Skin of body (tissue), 1 donor: ENCODE measurements at regions not wholly inside any gene's neighbourhood (a gene's known extent, or its start where the extent isn't known, plus 50 kb on each side); places are given as distances from the start of the nearest gene placed in this dataset.
"Not testable (repeated sequence)": the region's sequence is repeated elsewhere in the genome, so short reads cannot be mapped to it uniquely, and the experiment has no call there.

ENCODE experiments used
- DNase-seq: peaks from one replicate; lab custom pipeline; 2025; lab: John Stamatoyannopoulos, UW

GRCh38 chr9:10835791-10836463 lies 223.1 kb upstream of the PTPRD start:
- DNase-seq, result no peak

GRCh38 chr9:10843151-10843550 lies 230.3 kb upstream of the PTPRD start:
- DNase-seq, result no peak

DNA sequence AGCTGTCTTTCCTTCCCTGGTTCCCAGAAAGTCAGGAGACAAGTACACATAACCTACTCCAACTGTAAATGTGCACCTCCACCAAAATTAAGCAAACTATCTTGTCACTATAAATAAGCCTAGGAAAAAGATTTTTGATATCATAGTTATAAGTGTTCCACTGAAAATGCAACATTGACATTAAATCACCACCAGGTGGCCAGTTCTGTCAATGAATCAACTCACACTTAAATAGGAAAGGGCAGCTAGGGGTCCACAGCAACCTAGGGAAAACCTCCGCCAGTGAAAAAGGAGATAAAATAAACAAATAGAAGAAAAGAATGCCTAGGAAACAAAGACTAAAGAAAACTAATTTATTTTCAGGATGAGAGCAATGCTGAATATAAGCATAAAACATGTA lies 243.0 kb upstream of the PTPRD start:
- no peak for DNase-seq

DNA sequence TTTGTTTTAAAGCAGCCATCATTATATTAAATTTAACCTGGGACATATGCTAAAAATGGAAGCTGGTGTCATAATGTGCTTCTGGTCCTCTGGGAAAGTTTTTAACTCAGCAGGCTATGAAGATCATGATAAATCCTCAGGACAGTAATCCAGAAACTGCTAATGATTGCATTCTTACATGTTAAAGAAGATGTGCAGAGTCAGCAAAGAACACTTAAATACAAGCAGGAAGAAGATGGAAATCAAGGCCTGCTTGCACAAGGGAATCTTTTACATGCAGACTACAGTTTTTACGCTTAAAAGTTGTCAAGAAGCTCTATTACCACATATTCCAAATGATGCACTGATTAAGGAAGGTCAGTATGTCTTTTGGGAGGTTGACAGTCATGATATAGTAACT lies 246.0 kb upstream of the PTPRD start:
- no peak for DNase-seq

DNA sequence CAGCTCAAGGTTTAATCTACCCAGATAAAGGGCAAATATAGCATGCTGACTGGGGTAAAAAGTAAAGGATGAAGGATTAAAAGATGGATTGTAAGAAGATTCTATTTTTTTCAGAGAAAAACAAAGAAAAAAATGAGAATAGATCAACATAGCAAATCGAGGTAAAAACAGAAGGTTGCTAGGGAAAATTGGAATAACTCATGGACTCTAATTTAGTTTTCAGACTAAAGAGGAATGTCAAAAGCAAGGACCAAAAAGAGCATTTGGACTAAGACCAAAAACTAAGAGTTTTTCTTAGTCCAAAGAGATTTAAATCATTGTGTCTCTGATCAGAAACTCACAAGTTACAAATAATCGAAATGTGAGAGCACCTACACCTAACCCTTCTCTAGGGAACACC lies 250.7 kb upstream of the PTPRD start:
- DNase-seq, result no peak

- no peak for DNase-seq
These were observed 254.4 kb upstream of the PTPRD start for GRCh38 chr9:10867194-10867593.

GRCh38 chr9:10869687-10870086 lies 256.9 kb upstream of the PTPRD start:
- DNase-seq, result no peak

DNA sequence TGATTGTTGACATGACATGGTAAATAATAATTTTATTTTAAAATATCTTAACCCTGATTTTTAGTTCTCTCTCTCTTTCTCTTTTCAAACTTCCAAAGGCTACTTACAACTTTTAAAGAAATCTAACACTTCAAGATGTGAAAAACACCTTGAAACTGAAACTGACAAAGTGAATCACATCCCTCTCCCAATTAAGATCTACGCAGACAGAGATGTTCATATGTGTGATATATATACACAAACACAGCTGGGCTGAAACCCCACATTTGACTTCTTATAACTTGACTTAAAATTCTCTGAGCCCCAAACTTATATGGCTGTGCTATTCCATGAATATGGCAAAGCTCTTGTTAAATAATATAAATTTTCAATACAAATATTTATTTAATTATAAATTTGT lies 261.2 kb upstream of the PTPRD start:
- DNase-seq, result no peak

DNA sequence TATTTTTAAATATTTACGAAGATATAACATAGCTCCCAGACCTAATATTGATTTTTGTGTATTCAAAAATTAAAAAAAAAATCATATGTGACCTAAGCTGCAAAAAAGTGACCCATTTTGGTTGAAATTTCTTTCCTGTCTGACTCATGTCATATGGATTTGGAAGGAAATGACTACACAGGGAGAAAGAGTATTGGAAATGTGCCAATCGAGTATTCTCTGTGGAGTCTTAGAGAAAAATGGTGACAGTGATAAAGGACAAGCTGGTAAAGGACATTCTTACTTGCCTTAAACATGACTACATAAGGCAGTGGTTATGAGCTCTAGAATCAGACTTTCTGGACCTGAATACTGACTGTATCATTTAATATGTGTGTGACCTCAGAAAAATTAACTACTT lies 262.9 kb upstream of the PTPRD start:
- DNase-seq, result peak; percentile 3

DNA sequence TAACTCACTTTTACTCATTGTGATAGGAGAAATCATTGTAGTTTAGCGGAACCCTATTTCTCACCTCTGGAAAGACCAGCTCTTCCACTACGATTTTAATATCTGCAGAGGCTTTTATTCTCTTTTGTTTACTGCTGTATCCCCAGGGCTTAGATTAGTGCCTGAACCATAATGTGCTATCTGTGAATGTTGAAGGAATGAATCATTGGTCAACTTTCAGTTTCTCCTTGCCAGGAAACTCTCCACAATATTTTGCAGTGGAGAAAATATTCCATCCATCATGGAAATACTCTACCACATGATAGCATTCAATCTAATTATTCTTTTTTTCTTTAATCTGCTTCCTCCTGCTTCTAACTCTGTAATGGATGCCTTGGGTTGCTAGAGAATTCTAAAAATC lies 263.5 kb upstream of the PTPRD start:
- DNase-seq, result no peak

- DNase-seq, result not testable (repeated sequence)
These were observed 277.5 kb upstream of the PTPRD start for GRCh38 chr9:10890266-10890665.

DNA sequence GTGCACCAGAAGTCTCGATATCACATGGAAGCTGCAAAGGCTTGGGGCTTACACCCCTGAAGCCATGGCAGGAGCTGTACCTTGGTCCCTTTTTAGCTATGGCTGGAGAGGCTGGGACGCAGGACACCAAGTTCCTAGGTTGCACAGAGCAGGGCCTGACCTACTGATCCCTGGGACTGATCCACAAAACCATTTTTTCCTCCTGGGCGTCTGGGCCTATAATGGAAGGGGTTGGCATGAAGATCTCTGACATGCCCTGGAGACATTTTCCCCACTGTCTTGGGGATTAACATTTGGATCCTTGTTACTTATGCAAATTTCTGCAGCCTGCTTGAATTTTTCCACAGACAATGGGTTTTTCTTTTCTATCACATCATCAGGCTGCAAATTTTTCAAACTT lies 286.7 kb upstream of the PTPRD start:
- DNase-seq, result no peak

- no peak for DNase-seq
These were observed 291.2 kb upstream of the PTPRD start for GRCh38 chr9:10903969-10904368.

GRCh38 chr9:10910779-10911178 lies 298.0 kb upstream of the PTPRD start:
- DNase-seq, result no peak

DNA sequence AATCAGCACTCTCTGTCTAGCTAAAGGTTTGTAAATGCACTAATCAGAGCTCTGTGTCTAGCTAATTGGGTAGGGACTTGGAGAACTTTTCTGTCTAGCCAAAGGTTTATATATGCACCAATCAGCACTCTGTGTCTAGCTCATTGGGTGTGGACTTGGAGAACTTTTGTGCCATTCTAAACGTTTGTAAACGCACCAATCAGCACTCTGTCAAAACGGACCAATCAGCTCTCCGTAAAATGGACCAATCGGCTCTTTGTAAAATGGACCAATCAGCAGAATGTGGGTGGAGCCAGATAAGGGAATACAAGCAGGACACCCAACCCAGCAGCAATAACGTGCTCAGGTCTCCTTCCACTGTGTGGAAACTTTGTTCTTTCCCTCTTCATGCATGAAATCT lies 298.6 kb upstream of the PTPRD start:
- no peak for DNase-seq

- no peak for DNase-seq
These were observed 304.2 kb upstream of the PTPRD start for GRCh38 chr9:10917001-10917400.

DNA sequence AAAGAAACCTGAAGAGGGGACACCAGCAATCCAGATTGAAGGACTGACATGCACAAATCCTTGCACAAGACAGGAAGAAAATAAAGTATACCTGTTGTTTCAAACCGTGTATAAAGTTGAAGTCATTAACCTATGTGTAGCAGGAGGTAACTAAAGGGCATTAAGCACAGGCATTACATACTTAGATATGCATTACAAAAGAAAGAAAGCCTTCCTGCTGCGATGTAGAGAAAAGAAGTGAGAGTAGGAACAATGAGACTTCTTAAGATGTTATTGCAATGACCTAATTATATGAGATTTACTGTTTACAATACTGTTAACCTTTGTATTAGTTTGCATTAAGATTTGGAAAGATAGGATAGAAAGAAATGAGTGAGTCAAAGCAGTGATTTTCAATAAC lies 308.9 kb upstream of the PTPRD start:
- no peak for DNase-seq

DNA sequence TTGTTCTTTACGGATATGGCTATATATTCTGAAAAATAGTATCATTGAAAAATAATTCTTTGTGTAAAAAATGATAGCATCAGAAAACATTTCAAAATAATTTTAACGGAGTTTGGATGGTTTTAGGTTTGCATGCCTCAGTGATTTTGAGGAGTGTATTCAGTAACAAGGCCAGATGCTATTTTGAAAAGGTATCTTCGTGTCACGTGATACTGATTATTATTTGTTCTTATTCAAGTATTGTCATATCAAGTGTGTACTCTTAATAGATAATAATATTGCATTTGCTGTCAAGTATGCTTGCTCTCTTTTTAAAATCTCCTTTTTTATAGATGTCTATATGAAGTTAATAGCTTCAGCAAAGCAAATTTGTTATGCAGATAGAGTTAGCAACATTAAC lies 313.1 kb upstream of the PTPRD start:
- no peak for DNase-seq

DNA sequence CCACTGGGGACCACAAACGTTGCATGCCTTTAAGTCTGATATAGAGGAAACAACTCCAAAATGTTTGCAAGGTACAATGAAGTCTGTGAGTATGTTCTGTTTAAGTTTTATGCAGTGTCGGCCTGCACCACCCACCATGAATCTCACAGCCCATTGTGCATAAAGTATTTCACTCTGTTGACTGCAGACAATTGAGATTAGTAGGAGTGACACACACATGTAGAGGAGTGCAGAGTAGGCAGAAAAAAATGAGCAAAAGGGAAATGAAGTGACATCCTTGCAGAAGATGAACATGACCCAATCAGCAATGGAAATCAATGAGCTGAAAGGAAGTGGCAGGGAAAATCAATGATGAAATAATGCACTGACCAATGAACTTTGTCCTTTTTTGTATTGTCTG lies 315.6 kb upstream of the PTPRD start:
- no peak for DNase-seq

DNA sequence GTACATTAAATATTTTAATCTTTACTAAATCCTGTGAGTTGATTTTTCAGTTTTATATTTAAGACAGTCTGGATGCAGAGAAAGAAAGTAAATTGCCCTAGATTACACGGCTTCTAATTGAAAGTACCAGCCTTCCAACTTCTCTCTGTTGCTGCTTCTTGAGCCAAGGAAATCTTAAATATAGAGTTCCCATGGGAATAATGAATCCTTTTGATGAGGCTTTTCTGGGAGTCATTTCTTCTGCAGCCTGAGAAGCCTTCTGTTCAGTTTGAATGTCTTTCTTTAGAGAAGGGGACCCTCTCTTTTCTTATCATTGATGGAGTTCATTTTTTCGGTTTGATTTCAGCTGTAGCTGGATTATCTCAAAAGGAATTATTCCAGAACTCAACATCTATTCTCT lies 317.3 kb upstream of the PTPRD start:
- DNase-seq, result no peak

DNA sequence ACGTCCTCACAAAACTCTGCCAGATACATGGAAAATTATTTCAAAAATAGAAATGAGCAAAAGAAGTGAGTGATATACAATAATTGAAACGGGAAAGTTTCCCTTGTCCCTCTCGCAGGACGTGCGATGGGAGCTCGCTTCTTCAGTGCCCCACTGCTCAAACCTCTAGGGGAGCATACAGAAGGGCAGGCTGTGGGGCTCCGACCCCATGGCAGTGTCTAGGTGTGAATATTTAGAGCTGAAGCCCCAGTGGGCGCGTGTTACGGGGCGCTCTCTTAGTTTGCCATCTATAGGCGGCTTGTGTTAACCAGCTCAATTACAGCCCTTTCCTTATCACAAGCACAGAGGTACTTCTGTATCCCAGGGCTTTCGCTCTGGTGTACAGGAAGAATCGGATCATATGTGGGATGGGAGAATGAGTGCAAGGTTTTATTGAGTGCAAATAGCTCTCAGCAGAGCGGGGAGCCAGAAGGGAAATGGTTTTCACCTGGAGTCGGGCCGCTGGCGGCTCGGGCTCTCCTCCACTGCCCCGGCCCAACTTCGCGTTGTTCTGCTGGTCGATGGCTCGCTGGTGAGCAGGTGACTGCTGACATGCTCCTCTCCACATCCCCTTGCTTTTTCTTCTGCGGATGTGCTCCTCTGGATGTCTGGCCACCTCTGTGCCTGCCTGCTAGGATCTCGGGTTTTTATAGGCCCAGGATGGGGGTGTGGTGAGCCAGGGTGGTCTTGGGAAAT lies 334.0 kb upstream of the PTPRD start:
- DNase-seq, result no peak

GRCh38 chr9:10957878-10958277 lies 345.1 kb upstream of the PTPRD start:
- DNase-seq, result no peak

DNA sequence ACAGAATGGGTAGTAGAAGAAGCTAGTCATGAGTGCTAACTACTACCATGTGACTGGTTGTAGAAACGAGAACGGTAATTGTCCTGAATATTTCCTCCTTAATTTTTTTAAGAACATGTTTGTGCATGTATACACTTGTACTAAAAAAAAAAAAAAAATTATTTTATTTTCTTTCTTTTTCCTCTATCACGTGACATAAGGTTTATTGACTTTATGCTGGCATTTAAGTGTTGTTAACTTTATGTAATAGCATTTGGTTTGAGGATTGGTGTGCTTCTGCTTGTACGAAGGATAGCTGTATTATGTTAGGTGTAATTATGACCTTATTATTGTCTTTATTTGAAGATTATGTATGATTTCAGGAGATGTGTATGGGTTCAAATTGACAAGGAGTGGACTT lies 349.1 kb upstream of the PTPRD start:
- DNase-seq, result no peak
